ENCODE measurements at regions not wholly inside any gene's neighbourhood (a gene's known extent, or its start where the extent isn't known, plus 50 kb on each side); places are given as distances from the start of the nearest gene placed in this dataset.

- Histone ChIP-seq H2BK120ac (ENCODE audit: low read depth, low read length, poor library complexity, severe bottlenecking) (no peak overlapping the region), H3K79me1 (ENCODE audit: insufficient read depth, low read depth, low read length, poor library complexity, severe bottlenecking) (no peaks in the 10 kb centered on the region), H3K27me3 (ENCODE audit: insufficient read depth, low read length) (no peaks in the 10 kb centered on the region), H3K56ac (ENCODE audit: insufficient read length, low read depth, low read length) (no peak overlapping the region), H4K8ac (replicated peaks; ENCODE audit: insufficient read length, low read depth, low read length) (no peak overlapping the region), H3K23ac (ENCODE audit: insufficient read length, low read depth, low read length) (no peak overlapping the region), H3K9ac (ENCODE audit: extremely low read depth, insufficient read length, low read length) (no peak overlapping the region), H2BK12ac (ENCODE audit: insufficient read length, low read depth, low read length) (no peak overlapping the region), H3K23me2 (ENCODE audit: insufficient read length, low read depth, low read length, poor library complexity, severe bottlenecking) (no peaks in the 10 kb centered on the region), H3K4me2 (ENCODE audit: insufficient read depth, insufficient read length, low read length) (no peak overlapping the region), H3K9me3 (ENCODE audit: control insufficient read depth, low read depth, low read length) (no peaks in the 10 kb centered on the region), H4K91ac (ENCODE audit: insufficient read length, low read depth, low read length) (no peak overlapping the region), H2BK20ac (ENCODE audit: low read depth, low read length, poor library complexity, severe bottlenecking) (no peak overlapping the region), H3K4ac (ENCODE audit: low read depth, low read length) (no peak overlapping the region), H3K18ac (ENCODE audit: insufficient read length, low read depth, low read length) (no peak overlapping the region), H4K20me1 (ENCODE audit: control insufficient read depth, insufficient read depth, insufficient read length) (no peaks in the 10 kb centered on the region), H2AFZ (ENCODE audit: low read length) (no peak overlapping the region), H3K27ac (ENCODE audit: insufficient read length, low read depth, low read length) (no peak overlapping the region), H3K4me1 (ENCODE audit: insufficient read depth, low read length) (no peaks in the 10 kb centered on the region; the same call in 1 of the 2 replicates), H4K5ac (ENCODE audit: insufficient read length, low read depth, low read length) (no peak overlapping the region), H3K79me2 (ENCODE audit: insufficient read depth, low read length) (no peaks in the 10 kb centered on the region), H3T11ph (ENCODE audit: low read length) (no peak overlapping the region), H2AK5ac (ENCODE audit: insufficient read length, low read length) (no peak overlapping the region), H2BK5ac (ENCODE audit: insufficient read length, low read length) (no peak overlapping the region), H3K14ac (ENCODE audit: insufficient read depth, low read length) (no peak overlapping the region), H2BK15ac (ENCODE audit: low read depth, low read length) (no peak overlapping the region)
- Mint-ChIP-seq H3K4me3 (no peak overlapping the region), H3K9me3 (no peaks in the 10 kb centered on the region), H3K36me3 (ENCODE audit: insufficient read depth in 1 of 3, low read depth in 3 of 3) (no peaks in the 10 kb centered on the region), H3K27ac (no peak overlapping the region), H3K4me1 (peaks cover 2 to 4% of the 10 kb centered on the region in 2 experiments; a peak in 1 of 4 replicates), H3K27me3 (ENCODE audit: low read depth) (no peaks in the 10 kb centered on the region)
- TF ChIP-seq, protein P1, sequence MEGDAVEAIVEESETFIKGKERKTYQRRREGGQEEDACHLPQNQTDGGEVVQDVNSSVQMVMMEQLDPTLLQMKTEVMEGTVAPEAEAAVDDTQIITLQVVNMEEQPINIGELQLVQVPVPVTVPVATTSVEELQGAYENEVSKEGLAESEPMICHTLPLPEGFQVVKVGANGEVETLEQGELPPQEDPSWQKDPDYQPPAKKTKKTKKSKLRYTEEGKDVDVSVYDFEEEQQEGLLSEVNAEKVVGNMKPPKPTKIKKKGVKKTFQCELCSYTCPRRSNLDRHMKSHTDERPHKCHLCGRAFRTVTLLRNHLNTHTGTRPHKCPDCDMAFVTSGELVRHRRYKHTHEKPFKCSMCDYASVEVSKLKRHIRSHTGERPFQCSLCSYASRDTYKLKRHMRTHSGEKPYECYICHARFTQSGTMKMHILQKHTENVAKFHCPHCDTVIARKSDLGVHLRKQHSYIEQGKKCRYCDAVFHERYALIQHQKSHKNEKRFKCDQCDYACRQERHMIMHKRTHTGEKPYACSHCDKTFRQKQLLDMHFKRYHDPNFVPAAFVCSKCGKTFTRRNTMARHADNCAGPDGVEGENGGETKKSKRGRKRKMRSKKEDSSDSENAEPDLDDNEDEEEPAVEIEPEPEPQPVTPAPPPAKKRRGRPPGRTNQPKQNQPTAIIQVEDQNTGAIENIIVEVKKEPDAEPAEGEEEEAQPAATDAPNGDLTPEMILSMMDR (conservative IDR thresholded peaks at IDR 0.05): no peak
- DNase-seq: no peak
- no CpG with 5 or more reads among the region's 1 CpG for WGBS (ENCODE audit: extremely low coverage, insufficient read length, low lambda C conversion rate)
Observed at GRCh38 chr13:99045396-99045795, 67.5 kb upstream of the DOCK9 start.
